GM21360 (cell line): ENCODE measurements at regions not wholly inside any gene's neighbourhood (a gene's known extent, or its start where the extent isn't known, plus 50 kb on each side); places are given as distances from the start of the nearest gene placed in this dataset.

Experiments
- ATAC-seq: cut with Tn5 transposase; IDR thresholded peaks from one replicate; pipeline ENCODE4 v1.9.1; 2021; ENCODE audit warnings: mild to moderate bottlenecking, moderate library complexity; ENCODE audit not compliant: unreplicated experiment

- peak; percentile 54 for ATAC-seq
Measured at GRCh38 chr3:130839813-130840212, 54.1 kb upstream of the ATP2C1 start.

GRCh38 chr3:130841357-130841756 lies 52.5 kb upstream of the ATP2C1 start:
- ATAC-seq = no peak

GRCh38 chr3:130843441-130843840 lies 50.4 kb upstream of the ATP2C1 start:
- no peak for ATAC-seq
